Left lung (tissue), 4 donors: ENCODE measurements at regions not wholly inside any gene's neighbourhood (a gene's known extent, or its start where the extent isn't known, plus 50 kb on each side); places are given as distances from the start of the nearest gene placed in this dataset.
"Not testable (repeated sequence)": the region's sequence is repeated elsewhere in the genome, so short reads cannot be mapped to it uniquely, and the experiment has no call there.

ENCODE experiments used
- ATAC-seq: fragments of 200-7000 bp; cut with Tn5 transposase; one replicate; pipeline ENCODE4 v1.9.1; 2020; ENCODE audit warnings: moderate library complexity
- DNase-seq, 4 donors: peaks; one replicate each; pipeline ENCODE4 v3.0.0-alpha.2; 2013 to 2020
- H3K27ac ChIP-seq, 2 donors: fragments of 200-600 bp; sonication (generic) in 1 of 2; one replicate each; pipeline versions ENCODE4 v1.5.0 to v1.8.0; 2020 to 2021
- H3K27me3 ChIP-seq, 2 donors: fragments of 200-600 bp; sonication (generic) in 1 of 2; one replicate each; pipeline versions ENCODE4 v1.5.0 to v1.8.0; 2020 to 2021
- H3K36me3 ChIP-seq, 2 donors: fragments of 200-600 bp; sonication (generic) in 1 of 2; one replicate each; pipeline versions ENCODE4 v1.5.0 to v1.8.0; 2020 to 2021
- H3K4me1 ChIP-seq, 2 donors: fragments of 200-600 bp; one replicate each; pipeline ENCODE4 v1.8.0; 2021
- H3K4me3 ChIP-seq, 2 donors: fragments of 200-600 bp; sonication (generic) in 1 of 2; one replicate each; pipeline versions ENCODE4 v1.5.0 to v1.8.0; 2020 to 2021; ENCODE audit warnings: mild to moderate bottlenecking in 1 of 2
- H3K9me3 ChIP-seq, 2 donors: fragments of 200-600 bp; sonication (generic) in 1 of 2; one replicate each; pipeline versions ENCODE4 v1.5.0 to v1.8.0; 2020 to 2021
- CTCF ChIP-seq, 2 donors: fragments of 200-600 bp; sonication (generic) in 1 of 2; IDR thresholded peaks; one replicate each; pipeline versions ENCODE4 v1.5.0 to v1.8.0; 2021; ENCODE audit warnings: antibody characterized with exemption in 2 of 2
- intact Hi-C, 2 donors: fragments of 100-400 bp; cut with DNase I; formaldehyde crosslinking; loops; one replicate each; pipeline versions ENCODE4 v1.11.2 to v1.14.2; 2022
- donor health status: DM: no; HTN: yes; CAD: no.
- donor health status: DM: no; HTN: no; CAD: no.

- intact Hi-C loops: no loop called here
Measured at GRCh38 chr11:82403640-82404305, 329.9 kb downstream of the FAM181B start.

GRCh38 chr11:82398300-82398815 is 335.3 kb downstream of the FAM181B start:
- no peak for TF ChIP-seq CTCF (IDR thresholded peaks at IDR 0.05)
- ATAC-seq: no peak
- Histone ChIP-seq H3K4me3 (no peak overlapping the region), H3K27me3 (no peaks in the 10 kb centered on the region), H3K36me3 (no peaks in the 10 kb centered on the region), H3K4me1 (no peaks in the 10 kb centered on the region), H3K9me3 (peaks cover 0 to 6% of the 10 kb centered on the region in 2 donors), H3K27ac (no peak overlapping the region)
- peak in 2 of 4 donors; percentile 25 to 52 for DNase-seq
- intact Hi-C loops: no loop called here

More at GRCh38 chr11:82403640-82404305, 329.9 kb downstream of the FAM181B start:
- DNase-seq: peak in 1 of 4 donors; percentile 65
- Histone ChIP-seq H3K9me3 (peaks cover 0 to 9% of the 10 kb centered on the region in 2 donors), H3K27ac (no peak overlapping the region), H3K27me3 (no peaks in the 10 kb centered on the region), H3K36me3 (no peaks in the 10 kb centered on the region), H3K4me1 (no peaks in the 10 kb centered on the region), H3K4me3 (no peak overlapping the region)
- ATAC-seq: no peak
- no peak for TF ChIP-seq CTCF (IDR thresholded peaks at IDR 0.05)

DNA sequence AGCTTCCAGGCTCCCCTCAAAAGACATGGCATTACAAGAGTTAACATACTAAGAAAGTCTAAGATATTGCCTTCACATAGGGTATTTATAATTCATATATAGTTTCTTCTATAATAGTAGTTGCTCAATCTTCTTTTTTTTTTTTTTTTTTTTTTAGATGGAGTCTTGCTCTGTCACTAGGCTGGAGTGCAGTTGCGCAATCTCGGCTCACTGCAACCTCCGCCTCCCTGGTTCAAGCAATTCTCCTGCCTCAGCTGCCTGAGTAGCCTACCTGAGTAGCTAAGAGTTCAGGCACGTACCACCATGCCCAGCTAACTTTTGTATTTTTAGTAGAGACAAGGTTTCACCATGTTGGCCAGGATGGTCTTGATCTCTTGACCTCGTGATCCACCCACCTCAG is 337.0 kb downstream of the FAM181B start:
- H3K4me1 ChIP-seq, DNase-seq, ATAC-seq, intact Hi-C loops, H3K4me3 ChIP-seq, H3K27me3 ChIP-seq, H3K36me3 ChIP-seq, H3K27ac ChIP-seq: not testable (repeated sequence)
- H3K9me3 ChIP-seq: peaks cover 0 to 11% of the 10 kb centered on the region in 2 donors

DNA sequence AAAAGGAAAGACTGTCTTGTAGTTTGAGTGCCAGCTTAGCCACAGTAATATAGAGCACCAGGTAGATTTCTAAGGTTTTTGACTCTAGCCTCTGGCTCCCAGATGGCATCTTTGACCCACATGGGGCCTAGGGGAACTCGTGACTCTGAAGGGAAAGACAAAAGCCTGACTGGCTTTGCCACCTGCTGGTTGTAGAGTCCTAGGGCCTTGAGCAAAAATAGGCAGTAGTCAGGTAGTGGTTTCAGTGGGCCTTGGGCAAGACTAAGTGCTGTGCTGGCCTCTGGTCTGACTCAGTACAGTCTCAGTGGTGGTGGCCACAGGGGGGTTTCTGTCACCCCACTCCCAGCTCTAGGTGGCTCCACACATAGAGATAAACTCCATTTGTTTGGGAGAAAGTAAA is 349.4 kb downstream of the FAM181B start:
- intact Hi-C loops: no loop called here
- H3K4me3 ChIP-seq: no peak overlapping the region
- H3K36me3 ChIP-seq: no peaks in the 10 kb centered on the region
- H3K27me3 ChIP-seq: no peaks in the 10 kb centered on the region
- no peaks in the 10 kb centered on the region for H3K4me1 ChIP-seq
- H3K27ac ChIP-seq: no peak overlapping the region
- no peak for ATAC-seq
- peaks cover 0 to 5% of the 10 kb centered on the region in 2 donors for H3K9me3 ChIP-seq
- no peak for TF ChIP-seq CTCF (IDR thresholded peaks at IDR 0.05)
- no peak for DNase-seq

- H3K27me3 ChIP-seq: no peaks in the 10 kb centered on the region
- no peak overlapping the region for H3K4me3 ChIP-seq
- H3K4me1 ChIP-seq: no peaks in the 10 kb centered on the region
- no peak overlapping the region for H3K27ac ChIP-seq
- no peaks in the 10 kb centered on the region for H3K36me3 ChIP-seq
- DNase-seq (no peak), ATAC-seq (no peak)
- H3K9me3 ChIP-seq: no peaks in the 10 kb centered on the region
- TF ChIP-seq CTCF (IDR thresholded peaks at IDR 0.05): no peak
- intact Hi-C loops: no loop called here
Measured at GRCh38 chr11:82373781-82374542, 359.7 kb downstream of the FAM181B start.
